A673 (cell line): ENCODE measurements at regions not wholly inside any gene's neighbourhood (a gene's known extent, or its start where the extent isn't known, plus 50 kb on each side); places are given as distances from the start of the nearest gene placed in this dataset.

Experiments
- BruUV-seq: library from RNA; stranded (reverse); fragments of 400-500 nt; replicated peaks from 2 replicates; lab custom pipeline; 2021; lab: Mats Ljungman, UMichigan
- CTCF ChIA-PET: fragments of 300-600 bp; sonication (Branson Sonifier 250); formaldehyde crosslinking; loops from one replicate; lab custom pipeline; 2022; ENCODE audit warnings: antibody characterized with exemption; lab: Charles Lee
- POLR2A ChIA-PET: fragments of 300-600 bp; sonication (Branson Sonifier 250); formaldehyde crosslinking; loops from one replicate; lab custom pipeline; 2022; ENCODE audit warnings: antibody characterized with exemption; ENCODE audit not compliant: low non-redundant PET; lab: Charles Lee
- DNase-seq: peaks from one replicate; pipeline ENCODE4 v3.0.0-alpha.2; 2015; ENCODE audit warnings: low spot score
- H3K27ac ChIP-seq: fragments of 200-600 bp; sonication (generic); 2 replicates; pipeline ENCODE4 v1.5.1; 2016; ENCODE audit warnings: mixed run types, low read depth, mild to moderate bottlenecking, mixed read lengths, antibody characterized with exemption, low read length; ENCODE audit not compliant: poor library complexity, severe bottlenecking
- H3K27me3 ChIP-seq: fragments of 200-600 bp; sonication (generic); replicated peaks from 2 replicates; pipeline ENCODE4 v1.6.1; 2017; ENCODE audit warnings: mixed run types, low read depth, mild to moderate bottlenecking, mixed read lengths, antibody characterized with exemption, low read length; ENCODE audit not compliant: insufficient read depth, poor library complexity
- H3K36me3 ChIP-seq: fragments of 200-600 bp; sonication (generic); 2 replicates; pipeline ENCODE4 v1.6.1; 2016; ENCODE audit warnings: mixed run types, mild to moderate bottlenecking, mixed read lengths, antibody characterized with exemption, low read length; ENCODE audit not compliant: insufficient read depth, poor library complexity, severe bottlenecking
- H3K4me1 ChIP-seq: fragments of 200-600 bp; sonication (generic); 2 replicates; pipeline ENCODE4 v1.6.1; 2017; ENCODE audit warnings: mixed run types, mild to moderate bottlenecking, mixed read lengths, antibody characterized with exemption, low read length; ENCODE audit not compliant: insufficient read depth, poor library complexity, severe bottlenecking
- H3K4me3 ChIP-seq: fragments of 200-600 bp; sonication (generic); 2 replicates; pipeline ENCODE4 v1.5.1; 2016; ENCODE audit warnings: low read depth, mixed run types, mild to moderate bottlenecking, mixed read lengths, low read length; ENCODE audit not compliant: poor library complexity, severe bottlenecking
- H3K9me3 ChIP-seq: fragments of 200-600 bp; sonication (generic); 2 replicates; pipeline ENCODE4 v1.6.1; 2016; ENCODE audit warnings: mixed run types, low read depth, mild to moderate bottlenecking, mixed read lengths, antibody characterized with exemption, low read length; ENCODE audit not compliant: poor library complexity, severe bottlenecking
- CTCF ChIP-seq: fragments of 300-800, 200-600 bp; sonication (generic); conservative IDR thresholded peaks from 2 replicates; pipeline ENCODE4 v1.5.1; 2017; ENCODE audit warnings: low read depth, mild to moderate bottlenecking, antibody characterized with exemption, low read length, moderate library complexity, mixed read lengths
- EZH2 ChIP-seq: fragments of 200-600 bp; sonication (generic); IDR thresholded peaks from 2 replicates; pipeline ENCODE4 v1.6.1; 2017; ENCODE audit warnings: borderline replicate concordance, low read depth, mild to moderate bottlenecking, mixed read lengths, antibody characterized with exemption, low read length; ENCODE audit not compliant: poor library complexity, severe bottlenecking
- intact Hi-C: fragments of 100-400 bp; cut with micrococcal nuclease; formaldehyde crosslinking; loops from one replicate; pipeline ENCODE4 v1.10.0; 2022; ENCODE audit not compliant: unreplicated experiment

- DNase-seq, result no peak
- Histone ChIP-seq H3K27me3 (peaks cover 3% of the 10 kb centered on the region), H3K4me1 (no peaks in the 10 kb centered on the region), H3K27ac (no peak overlapping the region), H3K36me3 (no peaks in the 10 kb centered on the region), H3K9me3 (no peaks in the 10 kb centered on the region), H3K4me3 (no peak overlapping the region)
- intact Hi-C loops, result loop anchor here (2.0 kb wide), 2 partner anchors 459 to 859 kb away; no protein-coding TSS in a partner anchor
- CTCF ChIA-PET, result no interaction called here
- POLR2A ChIA-PET, result no interaction called here
- no peak for TF ChIP-seq CTCF
- TF ChIP-seq EZH2, result no peak
- BruUV-seq, result no TSS peak
These were observed 265.7 kb downstream of the ADGRG6 start for GRCh38 chr6:142567461-142567860.

- TF ChIP-seq CTCF (no peak), EZH2 (no peak)
- H3K9me3 ChIP-seq, result peaks cover 6% of the 10 kb centered on the region
- H3K4me1 ChIP-seq, result no peaks in the 10 kb centered on the region
- H3K36me3 ChIP-seq, result no peaks in the 10 kb centered on the region
- intact Hi-C loops, result no loop called here
- ChIA-PET POLR2A (no interaction called here), CTCF (no interaction called here)
- no TSS peak for BruUV-seq
- no peak for DNase-seq
- no peak overlapping the region for H3K4me3 ChIP-seq
- peaks cover 3% of the 10 kb centered on the region for H3K27me3 ChIP-seq
- no peak overlapping the region for H3K27ac ChIP-seq
These were observed 267.2 kb downstream of the ADGRG6 start for GRCh38 chr6:142568857-142569597.

- H3K27ac ChIP-seq, result no peak overlapping the region
- peaks cover 3% of the 10 kb centered on the region for H3K27me3 ChIP-seq
- ChIA-PET CTCF (no interaction called here), POLR2A (no interaction called here)
- peaks cover 6% of the 10 kb centered on the region for H3K9me3 ChIP-seq
- no TSS peak for BruUV-seq
- H3K36me3 ChIP-seq, result no peaks in the 10 kb centered on the region
- H3K4me1 ChIP-seq, result no peaks in the 10 kb centered on the region
- no peak for TF ChIP-seq EZH2
- no peak for TF ChIP-seq CTCF
- intact Hi-C loops, result no loop called here
- H3K4me3 ChIP-seq, result no peak overlapping the region
- DNase-seq, result no peak
These were observed 267.9 kb downstream of the ADGRG6 start for GRCh38 chr6:142569676-142570075.
